Activated naive CD8-positive, alpha-beta T cell treated with anti-CD3 and anti-CD28 coated beads, Interleukin-2, amount 10 ng/mL, durations not matched to agents 7 days and 5 days (primary cell): ENCODE measurements at regions not wholly inside any gene's neighbourhood (a gene's known extent, or its start where the extent isn't known, plus 50 kb on each side); places are given as distances from the start of the nearest gene placed in this dataset.

Experiments
- ATAC-seq: fragments of 150-1000 bp; cut with Tn5 transposase; one replicate; pipeline ENCODE4 v1.10.0; 2021; ENCODE audit warnings: low read depth, moderate library complexity
- POLR2A ChIA-PET: fragments of 350-600 bp; sonication (Branson Sonifier 250); formaldehyde crosslinking; loops from one replicate; lab custom pipeline; 2021; ENCODE audit warnings: antibody characterized with exemption; lab: Charles Lee
- DNase-seq: peaks from one replicate; pipeline ENCODE4 v3.0.0; 2021
- H3K27ac Mint-ChIP-seq: one replicate; pipeline ENCODE4 v1.8.0; 2022; ENCODE audit warnings: mild to moderate bottlenecking, mixed read lengths
- H3K27me3 Mint-ChIP-seq: one replicate; pipeline ENCODE4 v1.8.0; 2022; ENCODE audit warnings: mild to moderate bottlenecking, moderate library complexity, mixed read lengths
- H3K36me3 Mint-ChIP-seq: one replicate; pipeline ENCODE4 v1.8.0; 2021; ENCODE audit warnings: mild to moderate bottlenecking, mixed read lengths
- H3K4me1 Mint-ChIP-seq: one replicate; pipeline ENCODE4 v1.8.0; 2021; ENCODE audit warnings: mixed read lengths
- H3K4me3 Mint-ChIP-seq: one replicate; pipeline ENCODE4 v1.8.0; 2022; ENCODE audit warnings: mild to moderate bottlenecking, moderate library complexity, mixed read lengths
- H3K9me3 Mint-ChIP-seq: one replicate; pipeline ENCODE4 v1.8.0; 2021; ENCODE audit warnings: mixed read lengths

DNA sequence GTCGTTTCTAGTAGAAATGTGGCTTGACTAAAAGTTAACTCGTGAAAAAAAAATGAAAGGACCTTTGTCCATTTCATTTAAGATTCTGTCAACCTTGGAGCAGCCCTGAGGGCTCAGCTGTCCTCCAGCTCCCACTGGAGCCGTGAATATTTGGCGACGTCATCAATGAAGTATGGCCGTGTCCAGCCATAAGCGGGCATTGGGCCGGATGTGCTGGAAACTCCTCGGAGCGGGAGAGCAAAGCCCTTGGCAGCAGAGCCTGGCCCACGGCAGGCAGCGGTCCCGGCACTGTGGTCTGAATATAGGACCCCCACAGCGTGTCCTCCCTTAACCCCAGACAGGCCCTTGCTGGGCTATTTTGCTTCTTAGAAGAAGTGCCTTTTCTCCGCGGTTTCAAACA lies 50.0 kb downstream of the JAKMIP3 start:
- H3K9me3 Mint-ChIP-seq, result no peaks in the 10 kb centered on the region
- POLR2A ChIA-PET, result no interaction called here
- H3K4me3 Mint-ChIP-seq, result no peak overlapping the region
- DNase-seq, result no peak
- H3K27ac Mint-ChIP-seq, result no peak overlapping the region
- no peaks in the 10 kb centered on the region for H3K4me1 Mint-ChIP-seq
- H3K27me3 Mint-ChIP-seq, result peaks cover 3% of the 10 kb centered on the region
- ATAC-seq, result no peak
- no peaks in the 10 kb centered on the region for H3K36me3 Mint-ChIP-seq

DNA sequence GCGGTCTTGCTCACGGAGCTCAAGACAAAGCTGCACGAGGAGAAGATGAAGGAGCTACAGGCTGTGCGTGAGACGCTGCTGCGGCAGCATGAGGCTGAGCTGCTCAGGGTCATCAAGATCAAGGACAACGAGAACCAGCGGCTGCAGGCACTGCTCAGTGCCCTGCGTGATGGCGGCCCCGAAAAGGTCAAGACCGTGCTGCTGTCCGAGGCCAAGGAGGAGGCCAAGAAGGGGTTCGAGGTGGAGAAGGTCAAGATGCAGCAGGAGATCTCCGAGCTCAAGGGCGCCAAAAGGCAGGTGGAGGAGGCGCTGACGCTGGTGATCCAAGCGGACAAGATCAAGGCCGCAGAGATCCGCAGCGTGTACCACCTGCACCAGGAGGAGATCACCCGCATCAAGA lies 51.4 kb downstream of the JAKMIP3 start:
- Mint-ChIP-seq H3K9me3 (no peaks in the 10 kb centered on the region), H3K27ac (no peak overlapping the region), H3K27me3 (peaks cover 3% of the 10 kb centered on the region), H3K4me3 (no peak overlapping the region), H3K4me1 (no peaks in the 10 kb centered on the region), H3K36me3 (no peaks in the 10 kb centered on the region)
- POLR2A ChIA-PET, result no interaction called here
- DNase-seq, result no peak
- no peak for ATAC-seq

DNA sequence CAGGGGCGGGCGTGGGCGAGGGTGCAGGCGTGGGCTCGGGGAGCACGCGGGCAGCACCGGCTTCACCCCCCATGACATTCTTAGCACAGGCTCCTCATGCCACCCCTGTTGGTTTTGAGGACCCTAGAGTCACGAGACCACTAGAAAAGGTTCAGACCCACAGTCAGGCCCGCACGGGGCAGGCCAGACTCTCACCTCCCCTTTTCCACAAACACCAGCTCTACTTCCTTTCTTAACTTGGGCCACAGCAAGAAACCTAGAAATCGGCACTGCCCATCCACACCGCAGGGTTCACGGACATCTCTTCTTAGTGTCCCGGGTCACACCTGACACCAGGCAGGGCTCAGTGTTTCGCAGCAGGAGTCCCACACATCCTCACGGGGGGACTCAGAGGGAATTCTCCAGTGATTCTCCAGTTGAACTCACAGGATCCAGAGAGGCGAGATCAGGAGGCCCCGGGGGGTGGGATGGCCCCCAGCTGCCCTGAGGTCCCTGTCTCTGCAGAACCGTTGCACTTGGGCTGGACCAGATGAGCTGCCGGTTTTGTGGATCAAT lies 52.0 kb downstream of the JAKMIP3 start:
- Mint-ChIP-seq H3K36me3 (no peaks in the 10 kb centered on the region), H3K27me3 (peaks cover 3% of the 10 kb centered on the region), H3K9me3 (no peaks in the 10 kb centered on the region), H3K4me1 (no peaks in the 10 kb centered on the region), H3K27ac (no peak overlapping the region), H3K4me3 (no peak overlapping the region)
- ATAC-seq (no peak), DNase-seq (no peak)
- POLR2A ChIA-PET, result no interaction called here

DNA sequence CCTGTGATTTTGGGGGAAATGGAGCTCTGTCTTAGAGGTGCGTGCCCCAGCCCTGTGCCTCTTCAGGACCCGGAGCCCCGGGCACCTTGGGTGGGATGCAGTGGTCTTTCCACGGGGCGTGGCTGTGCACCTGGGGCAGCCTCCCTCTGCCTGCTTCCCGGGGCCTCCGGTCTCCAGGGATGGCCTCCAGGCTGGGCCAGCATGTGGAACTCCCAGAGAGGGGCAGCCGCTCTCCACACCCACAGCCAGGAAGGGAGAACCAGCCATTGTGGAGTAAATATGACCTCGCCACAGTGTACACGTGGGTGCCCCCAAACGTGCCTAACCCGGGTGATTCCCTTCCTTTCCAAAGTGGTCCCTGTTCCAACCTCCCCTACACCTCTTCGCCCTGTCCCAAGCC lies 52.6 kb downstream of the JAKMIP3 start:
- no peak for ATAC-seq
- POLR2A ChIA-PET, result no interaction called here

DNA sequence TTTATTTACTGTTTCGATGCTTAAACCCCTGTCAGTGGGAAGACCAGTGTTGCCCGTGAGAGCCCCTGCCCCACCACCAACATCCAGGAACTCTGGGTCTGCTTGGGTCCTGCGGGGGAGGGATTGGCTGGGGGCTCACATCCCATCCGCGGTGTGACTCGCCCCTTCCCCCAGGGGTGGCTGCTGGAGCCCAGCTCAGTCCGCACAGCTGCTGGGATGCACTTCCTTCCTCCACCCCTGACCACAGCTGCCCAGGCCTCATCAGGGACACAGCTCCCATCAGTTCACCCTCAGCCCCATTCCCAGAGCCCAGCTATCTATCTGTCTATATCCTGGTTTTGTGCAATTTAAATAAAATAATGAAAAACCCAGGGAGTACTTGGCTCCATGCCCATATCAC lies 54.5 kb downstream of the JAKMIP3 start:
- no peaks in the 10 kb centered on the region for H3K9me3 Mint-ChIP-seq
- H3K4me1 Mint-ChIP-seq, result no peaks in the 10 kb centered on the region
- no peak overlapping the region for H3K4me3 Mint-ChIP-seq
- no peaks in the 10 kb centered on the region for H3K36me3 Mint-ChIP-seq
- DNase-seq, result no peak
- POLR2A ChIA-PET, result no interaction called here
- no peak overlapping the region for H3K27ac Mint-ChIP-seq
- ATAC-seq, result no peak
- H3K27me3 Mint-ChIP-seq, result peaks cover 3% of the 10 kb centered on the region

More for the DNA sequence above, 52.6 kb downstream of the JAKMIP3 start:
- H3K36me3 Mint-ChIP-seq, result no peaks in the 10 kb centered on the region
- no peaks in the 10 kb centered on the region for H3K9me3 Mint-ChIP-seq
- no peak overlapping the region for H3K27ac Mint-ChIP-seq
- no peak for DNase-seq
- H3K4me1 Mint-ChIP-seq, result no peaks in the 10 kb centered on the region
- H3K27me3 Mint-ChIP-seq, result peaks cover 3% of the 10 kb centered on the region
- no peak overlapping the region for H3K4me3 Mint-ChIP-seq

DNA sequence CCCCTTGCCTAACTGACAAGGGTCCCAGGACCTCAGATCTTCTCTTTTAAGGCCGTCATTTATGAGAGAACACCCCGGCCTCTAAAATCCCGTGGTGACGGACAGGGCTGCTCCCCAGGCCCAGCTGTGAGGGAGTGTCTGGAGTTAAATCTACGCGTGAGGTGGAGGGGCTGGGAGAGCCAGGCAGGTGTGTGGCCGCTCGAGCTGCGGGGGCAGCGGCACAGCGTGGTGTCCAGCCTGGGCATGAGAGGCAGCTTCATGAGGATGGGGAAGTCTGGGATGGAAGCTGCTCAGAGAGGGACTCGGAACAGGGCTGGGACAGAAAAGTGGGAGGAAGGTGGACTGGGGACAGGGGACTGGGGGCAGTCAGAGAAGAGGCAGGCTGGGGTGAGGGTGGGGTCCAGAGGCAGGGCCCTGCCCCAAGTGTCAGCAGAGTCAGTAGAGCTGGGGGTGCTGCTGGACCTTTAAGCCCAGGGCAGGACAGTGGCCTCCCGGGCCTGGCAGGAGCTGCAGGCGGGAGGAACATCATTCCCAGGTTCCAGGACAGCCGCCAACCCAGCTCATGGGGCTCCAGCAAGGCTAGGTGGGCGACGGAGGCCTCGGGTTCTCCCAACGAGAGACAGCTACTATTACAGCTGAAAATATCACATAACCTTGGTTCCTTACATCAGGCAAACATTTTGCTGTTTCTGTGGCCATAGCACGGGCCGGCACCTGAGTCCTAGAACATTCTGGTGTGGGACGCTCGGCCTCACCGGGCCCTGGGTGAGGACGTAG lies 55.2 kb downstream of the JAKMIP3 start:
- POLR2A ChIA-PET, result no interaction called here
- Mint-ChIP-seq H3K4me3 (no peak overlapping the region), H3K36me3 (no peaks in the 10 kb centered on the region), H3K27me3 (peaks cover 3% of the 10 kb centered on the region), H3K4me1 (no peaks in the 10 kb centered on the region), H3K9me3 (no peaks in the 10 kb centered on the region), H3K27ac (no peak overlapping the region)
- ATAC-seq (no peak), DNase-seq (no peak)

DNA sequence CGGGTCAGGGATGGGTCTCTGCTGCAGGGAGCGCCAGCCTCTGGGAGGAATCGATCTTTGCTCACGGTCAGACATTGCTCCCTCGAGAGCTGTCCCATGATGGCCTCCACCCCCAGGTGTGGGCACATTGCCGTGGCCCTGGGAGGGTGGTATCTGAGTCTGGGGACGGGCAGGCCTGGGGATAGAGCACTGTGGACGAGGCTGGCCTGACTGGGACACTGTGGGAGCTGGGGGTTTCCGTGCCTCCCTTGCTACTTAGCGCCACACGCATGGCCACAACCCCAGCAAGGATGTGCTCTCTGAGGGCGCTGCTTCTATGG lies 55.7 kb downstream of the JAKMIP3 start:
- Mint-ChIP-seq H3K27ac (no peak overlapping the region), H3K36me3 (no peaks in the 10 kb centered on the region), H3K27me3 (peaks cover 3% of the 10 kb centered on the region), H3K9me3 (no peaks in the 10 kb centered on the region), H3K4me1 (no peaks in the 10 kb centered on the region), H3K4me3 (no peak overlapping the region)
- POLR2A ChIA-PET, result no interaction called here
- ATAC-seq, result no peak
- DNase-seq, result no peak

DNA sequence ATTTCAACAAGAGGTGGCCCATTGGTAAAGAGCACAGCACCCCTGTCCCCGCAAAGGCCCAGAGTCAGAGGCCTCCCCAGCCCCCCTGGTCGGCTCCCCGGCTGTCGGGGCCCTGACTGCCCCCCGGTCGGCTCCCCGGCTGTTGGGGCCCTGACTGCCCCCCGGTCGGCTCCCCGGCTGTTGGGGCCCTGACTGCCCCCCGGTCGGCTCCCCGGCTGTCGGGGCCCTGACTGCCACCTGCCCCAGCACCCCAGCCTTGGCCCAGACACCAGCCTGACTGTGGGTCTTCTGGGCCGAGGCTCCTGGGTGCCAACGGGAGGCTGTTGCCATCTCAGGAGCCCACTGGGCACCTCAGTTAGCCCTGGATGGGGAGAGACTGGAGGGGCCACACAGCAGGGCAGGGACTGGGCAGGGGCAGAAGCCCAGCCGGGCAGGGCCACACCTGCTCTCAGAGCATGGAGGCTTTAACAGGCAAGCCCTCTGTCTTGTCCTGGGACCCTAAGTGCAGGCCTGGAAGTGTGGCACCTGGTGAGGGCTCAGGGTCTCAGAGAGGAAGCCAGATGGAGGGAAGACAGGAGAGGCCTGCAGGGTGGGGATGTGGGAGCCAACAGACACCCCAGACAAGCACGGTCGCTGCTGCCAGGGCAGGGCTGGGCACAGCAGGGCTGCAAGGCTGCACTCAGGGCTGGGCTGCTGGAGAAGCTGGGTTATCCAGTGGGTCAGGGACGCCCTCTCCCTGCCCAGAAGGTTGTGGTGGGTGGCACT lies 56.5 kb downstream of the JAKMIP3 start:
- H3K9me3 Mint-ChIP-seq, result no peaks in the 10 kb centered on the region
- POLR2A ChIA-PET, result no interaction called here
- ATAC-seq (no peak), DNase-seq (no peak)
- H3K36me3 Mint-ChIP-seq, result no peaks in the 10 kb centered on the region
- no peak overlapping the region for H3K4me3 Mint-ChIP-seq
- H3K27me3 Mint-ChIP-seq, result peaks cover 3% of the 10 kb centered on the region
- no peaks in the 10 kb centered on the region for H3K4me1 Mint-ChIP-seq
- H3K27ac Mint-ChIP-seq, result no peak overlapping the region

DNA sequence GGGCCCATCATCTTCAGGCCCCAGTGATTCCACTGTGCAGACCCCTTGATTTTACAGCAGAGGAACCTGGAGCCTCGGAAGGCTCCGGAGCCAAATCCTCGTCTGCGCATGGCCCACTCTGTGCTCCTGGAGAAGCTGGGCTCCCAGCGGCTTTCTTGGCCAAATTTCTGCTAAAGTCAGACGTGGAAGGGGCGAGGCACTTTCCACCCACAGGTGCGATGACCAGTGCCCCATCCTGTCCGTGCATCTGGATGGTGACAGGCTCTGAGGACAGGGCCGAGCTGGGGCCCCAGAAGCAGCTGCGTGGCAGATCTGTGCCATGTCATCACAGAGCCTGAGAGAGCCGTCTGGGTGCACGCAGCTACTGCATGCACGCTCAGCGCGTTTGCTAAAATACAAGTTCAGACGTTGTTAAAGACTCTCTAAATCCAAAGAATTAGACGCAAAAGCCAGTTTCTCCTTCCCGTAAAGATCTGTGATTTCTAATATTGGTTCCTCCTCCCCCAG lies 57.2 kb downstream of the JAKMIP3 start:
- no peak for ATAC-seq

DNA sequence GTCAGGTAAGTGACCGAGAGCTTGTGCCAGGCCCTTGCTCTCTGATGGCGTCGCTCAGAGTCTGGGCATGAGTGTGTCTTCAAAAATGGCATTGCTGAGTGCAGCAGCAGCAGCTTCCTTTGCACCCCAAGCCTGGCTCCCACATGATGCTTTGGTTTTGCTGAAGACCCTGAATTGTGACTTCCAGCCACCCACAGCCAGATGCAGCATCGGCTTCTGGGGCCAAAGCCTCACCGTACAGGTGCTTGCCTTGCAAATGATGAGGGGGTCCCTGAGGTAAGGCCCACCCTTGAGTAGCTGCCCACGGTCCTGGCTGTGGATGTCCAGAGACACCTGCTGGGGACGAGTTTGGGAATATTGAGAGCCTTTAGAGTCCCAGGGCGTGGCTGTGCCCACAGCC lies 57.9 kb downstream of the JAKMIP3 start:
- Mint-ChIP-seq H3K9me3 (no peaks in the 10 kb centered on the region), H3K36me3 (no peaks in the 10 kb centered on the region), H3K4me3 (no peak overlapping the region), H3K4me1 (no peaks in the 10 kb centered on the region), H3K27ac (no peak overlapping the region), H3K27me3 (peaks cover 8% of the 10 kb centered on the region)
- ATAC-seq (no peak), DNase-seq (no peak)
- POLR2A ChIA-PET, result no interaction called here

More for the DNA sequence above, 57.2 kb downstream of the JAKMIP3 start:
- H3K4me1 Mint-ChIP-seq, result no peaks in the 10 kb centered on the region
- H3K27ac Mint-ChIP-seq, result no peak overlapping the region
- no peaks in the 10 kb centered on the region for H3K9me3 Mint-ChIP-seq
- POLR2A ChIA-PET, result no interaction called here
- no peak overlapping the region for H3K4me3 Mint-ChIP-seq
- no peak for DNase-seq
- peaks cover 3% of the 10 kb centered on the region for H3K27me3 Mint-ChIP-seq
- H3K36me3 Mint-ChIP-seq, result no peaks in the 10 kb centered on the region

DNA sequence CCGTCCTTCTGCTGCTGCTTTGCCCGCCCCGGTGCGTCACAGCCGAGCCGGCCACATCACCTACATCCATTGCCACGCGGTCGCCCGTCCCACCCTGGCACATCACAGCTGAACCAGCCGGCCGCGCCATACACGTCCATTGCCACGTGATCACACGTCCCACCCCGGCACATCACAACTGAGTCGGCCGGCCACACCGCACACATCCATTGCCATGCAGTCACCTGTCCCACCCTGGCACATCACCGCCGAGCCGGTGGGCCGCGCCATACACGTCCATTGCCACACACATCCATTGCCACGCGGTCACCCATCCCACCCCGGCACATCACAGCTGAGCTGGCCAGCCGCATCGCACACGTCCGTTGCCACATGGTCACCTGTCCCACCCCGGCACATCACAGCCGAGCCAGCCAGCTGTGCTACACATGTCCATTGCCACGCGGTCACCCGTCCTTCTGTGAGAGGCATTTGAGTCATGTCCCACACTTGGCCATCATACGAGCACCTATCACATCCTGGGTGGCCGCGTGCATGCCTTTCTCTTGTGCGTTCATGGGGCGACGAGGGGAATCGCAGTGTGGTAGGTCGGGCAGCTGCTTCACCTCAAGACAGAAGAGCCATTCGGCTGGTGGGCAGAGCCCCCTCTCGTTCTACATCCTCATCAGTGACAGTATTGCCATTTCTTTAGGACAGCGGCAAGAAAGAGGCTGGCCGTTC lies 58.6 kb downstream of the JAKMIP3 start:
- ATAC-seq (no peak), DNase-seq (no peak)
- Mint-ChIP-seq H3K36me3 (no peaks in the 10 kb centered on the region), H3K4me3 (no peak overlapping the region), H3K9me3 (no peaks in the 10 kb centered on the region), H3K4me1 (no peaks in the 10 kb centered on the region), H3K27ac (no peak overlapping the region), H3K27me3 (peaks cover 12% of the 10 kb centered on the region)
- POLR2A ChIA-PET, result no interaction called here

DNA sequence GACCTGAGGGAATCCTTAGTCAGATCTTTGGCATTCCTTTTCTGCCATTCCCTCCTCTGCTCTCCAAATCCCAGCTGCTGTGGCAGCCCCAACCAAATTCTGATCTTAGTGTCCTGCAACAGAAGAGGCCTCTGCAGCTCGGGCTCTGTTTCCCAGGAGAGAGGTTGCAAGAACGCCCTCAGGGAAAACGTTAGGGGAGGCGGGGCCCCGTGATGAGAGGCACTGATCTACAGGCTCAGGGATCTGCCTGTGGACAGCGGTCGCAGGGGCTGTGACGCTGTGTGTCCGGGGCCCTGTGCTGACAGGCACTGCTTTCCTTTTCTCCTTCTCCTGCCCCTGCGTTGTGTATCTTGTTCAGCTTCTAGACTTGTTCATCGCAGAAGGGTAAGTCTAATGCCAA lies 57.3 kb upstream of the DPYSL4 start:
- no peaks in the 10 kb centered on the region for H3K36me3 Mint-ChIP-seq

More for the DNA sequence above, 57.3 kb upstream of the DPYSL4 start:
- DNase-seq (peak; percentile 15), ATAC-seq (no peak)
- no peak overlapping the region for H3K27ac Mint-ChIP-seq
- no peak overlapping the region for H3K4me3 Mint-ChIP-seq
- POLR2A ChIA-PET, result no interaction called here
- no peaks in the 10 kb centered on the region for H3K4me1 Mint-ChIP-seq
- no peaks in the 10 kb centered on the region for H3K9me3 Mint-ChIP-seq
- peaks cover 14% of the 10 kb centered on the region for H3K27me3 Mint-ChIP-seq
